Esophagus (tissue), 2 donors: ENCODE measurements at regions not wholly inside any gene's neighbourhood (a gene's known extent, or its start where the extent isn't known, plus 50 kb on each side); places are given as distances from the start of the nearest gene placed in this dataset.

Source experiments
- H3K27ac ChIP-seq, 2 donors: one replicate each; pipeline ENCODE4 v1.5.1; 2013; ENCODE audit warnings: low read depth in 2 of 2, mild to moderate bottlenecking in 2 of 2, inconsistent platforms in 1 of 2, low read length in 1 of 2, moderate library complexity in 1 of 2
- H3K27me3 ChIP-seq, 2 donors: one replicate each; pipeline ENCODE4 v1.6.1; 2013; ENCODE audit warnings: low read length in 2 of 2, control low read depth in 1 of 2, mild to moderate bottlenecking in 1 of 2; ENCODE audit not compliant: insufficient read depth in 2 of 2, control insufficient read depth in 1 of 2
- H3K36me3 ChIP-seq, 2 donors: one replicate each; pipeline ENCODE4 v1.6.1; 2013; ENCODE audit warnings: low read length in 1 of 2; ENCODE audit not compliant: control insufficient read depth in 2 of 2, insufficient read depth in 2 of 2
- H3K4me1 ChIP-seq, 2 donors: one replicate each; pipeline ENCODE4 v1.6.1; 2013; ENCODE audit warnings: low read length in 1 of 2; ENCODE audit not compliant: control insufficient read depth in 2 of 2, insufficient read depth in 2 of 2
- H3K4me3 ChIP-seq, 2 donors: one replicate each; pipeline ENCODE4 v1.5.1; 2013; ENCODE audit warnings: low read length in 2 of 2, mild to moderate bottlenecking in 2 of 2, low read depth in 1 of 2, moderate library complexity in 1 of 2
- H3K9me3 ChIP-seq, 2 donors: one replicate each; pipeline ENCODE4 v1.6.1; 2013; ENCODE audit warnings: mild to moderate bottlenecking in 2 of 2, low read depth in 1 of 2, low read length in 1 of 2, moderate library complexity in 1 of 2; ENCODE audit not compliant: control insufficient read depth in 2 of 2, insufficient read depth in 1 of 2
- WGBS, 2 donors: extraction: QIAGEN DNeasy Blood & Tissue Kit; methylation state at CpG; one replicate each; pipeline ENCODE4 v1.1.7; 2013; 5-methylcytosine and 5-hydroxymethylcytosine counted together
- donor health status: healthy with polysubstance abuse.
- donor health status: Bipolar disorder and iron deficiency.

DNA sequence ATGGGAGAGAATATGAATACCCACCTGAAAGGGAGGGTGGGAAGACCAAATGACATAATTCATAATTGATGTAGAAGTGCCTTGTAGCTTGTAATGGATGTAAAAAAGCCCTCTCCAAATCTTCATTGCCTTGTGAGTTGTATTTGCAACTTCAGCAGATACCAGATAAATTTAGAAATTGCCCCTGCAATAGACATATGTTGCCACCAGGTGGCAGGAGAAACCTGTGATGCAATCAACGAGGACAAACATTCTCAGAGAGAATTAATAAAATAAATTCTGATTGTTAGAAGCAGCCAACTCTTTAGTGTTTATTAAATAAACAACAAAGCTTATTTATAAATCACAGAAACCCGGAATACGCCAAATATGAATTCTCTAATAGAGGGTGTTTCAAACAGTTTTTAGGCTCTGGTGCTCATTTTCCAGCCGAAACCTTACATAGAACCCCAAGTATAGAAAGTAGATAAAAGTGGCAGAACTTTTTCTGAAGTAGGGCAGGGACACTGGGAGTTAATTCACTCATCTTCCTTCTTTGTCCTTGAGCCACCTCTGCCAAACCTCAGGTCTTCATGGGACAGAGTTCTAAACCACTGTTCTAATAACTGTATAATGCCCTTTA lies 147.8 kb downstream of the TMEM38B start:
- no peaks in the 10 kb centered on the region for H3K9me3 ChIP-seq
- no peaks in the 10 kb centered on the region for H3K36me3 ChIP-seq
- H3K27me3 ChIP-seq, result no peaks in the 10 kb centered on the region
- no peak overlapping the region for H3K4me3 ChIP-seq
- H3K27ac ChIP-seq, result no peak overlapping the region
- 46 to 47% methylated on average over 4 of the region's 4 CpGs for WGBS, 2 donors
- H3K4me1 ChIP-seq, result no peaks in the 10 kb centered on the region

DNA sequence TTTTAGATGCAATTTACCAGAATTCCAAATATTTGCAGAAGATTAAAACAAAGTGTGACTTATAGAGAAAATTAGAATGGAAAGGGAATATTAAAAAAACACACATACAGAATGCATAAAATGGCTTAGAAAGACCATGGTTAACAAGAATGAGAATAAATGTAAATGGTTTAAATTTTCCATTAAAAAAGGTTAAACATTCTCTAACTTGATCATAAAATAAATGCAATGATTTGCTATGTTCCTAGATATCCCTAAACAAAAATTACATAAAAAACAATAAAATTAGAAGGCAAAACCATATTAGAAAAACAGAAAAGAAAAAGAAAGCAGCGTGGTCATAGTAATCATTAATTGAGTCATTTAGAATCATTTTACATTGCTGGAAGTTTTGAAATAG lies 152.5 kb downstream of the TMEM38B start:
- H3K36me3 ChIP-seq, result no peaks in the 10 kb centered on the region
- peaks cover 2 to 6% of the 10 kb centered on the region in 2 donors for H3K9me3 ChIP-seq
- WGBS, 2 donors, result 83 to 86% methylated on average over 1 of the region's 1 CpG
- H3K27me3 ChIP-seq, result no peaks in the 10 kb centered on the region
- no peak overlapping the region for H3K27ac ChIP-seq
- H3K4me1 ChIP-seq, result no peaks in the 10 kb centered on the region
- H3K4me3 ChIP-seq, result no peak overlapping the region

DNA sequence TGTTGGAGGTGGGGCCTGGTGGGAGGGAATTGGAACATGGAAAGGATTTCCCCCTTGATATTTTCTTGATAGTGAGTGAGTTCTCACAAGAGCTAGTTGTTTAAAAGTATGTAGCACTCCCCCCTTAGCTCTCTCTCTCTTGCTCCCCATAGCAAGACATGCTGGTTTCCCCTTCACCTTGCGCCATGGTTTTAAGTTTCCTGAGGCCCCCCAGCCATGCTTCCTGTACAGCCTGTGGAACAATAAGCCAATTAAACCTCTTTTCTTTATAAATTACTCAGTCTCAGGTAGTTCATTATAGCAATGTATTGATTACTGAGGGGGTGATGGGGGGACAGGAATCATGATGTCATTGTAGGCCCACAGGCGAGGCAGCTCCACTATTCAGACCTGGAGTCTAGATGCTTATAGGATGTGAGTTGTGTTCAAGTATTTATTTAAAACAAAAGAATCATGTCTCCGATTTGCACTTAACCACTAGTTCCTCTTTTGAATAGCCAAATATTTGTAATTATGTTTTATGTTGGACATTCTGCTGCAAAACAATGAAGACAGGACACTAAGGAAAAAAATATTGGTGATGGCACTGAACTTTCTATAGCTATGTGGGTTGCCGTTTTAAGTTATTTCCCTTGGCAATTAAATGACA lies 156.6 kb downstream of the TMEM38B start:
- no peaks in the 10 kb centered on the region for H3K36me3 ChIP-seq
- WGBS, 2 donors, result 77 to 86% methylated on average over 4 of the region's 4 CpGs
- peaks cover 2 to 6% of the 10 kb centered on the region in 2 donors for H3K9me3 ChIP-seq
- no peak overlapping the region for H3K27ac ChIP-seq
- H3K27me3 ChIP-seq, result no peaks in the 10 kb centered on the region
- no peak overlapping the region for H3K4me3 ChIP-seq
- no peaks in the 10 kb centered on the region for H3K4me1 ChIP-seq

DNA sequence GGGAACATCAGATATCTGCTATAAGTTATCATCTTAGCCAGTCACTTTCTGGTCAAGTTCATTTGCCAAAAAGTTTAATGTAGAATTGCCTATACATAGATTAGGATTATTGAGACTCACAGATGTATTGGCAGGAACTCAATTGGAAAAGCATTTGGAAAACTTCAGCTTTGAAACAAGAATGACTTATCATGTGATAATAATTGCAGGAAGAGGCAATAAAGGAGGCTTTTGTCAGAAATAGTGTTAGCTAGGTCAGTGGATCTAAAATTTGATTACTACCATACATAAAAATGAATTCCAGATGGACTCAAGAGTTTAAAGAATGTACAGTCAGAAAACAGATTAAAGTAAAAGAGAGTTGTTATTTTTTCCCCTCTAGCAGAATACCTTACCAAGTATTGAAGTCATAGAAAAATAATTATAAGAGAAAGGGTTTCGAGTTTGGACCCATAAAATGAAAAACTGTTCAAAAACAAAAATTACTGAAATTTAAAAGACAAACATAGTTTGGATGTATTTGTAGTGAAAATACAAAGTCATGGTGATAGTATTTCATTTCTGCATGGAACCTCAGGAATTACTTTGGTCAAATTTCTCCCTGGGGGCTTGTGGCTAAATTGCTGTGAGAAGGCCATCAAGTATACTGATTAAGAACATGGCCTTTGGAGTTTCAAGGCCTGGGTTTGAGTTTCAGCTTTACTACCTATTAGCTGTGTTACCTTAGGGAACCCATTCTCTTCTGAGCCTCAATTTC lies 159.9 kb downstream of the TMEM38B start:
- Histone ChIP-seq H3K27ac (no peak overlapping the region), H3K9me3 (peaks cover 2 to 6% of the 10 kb centered on the region in 2 donors), H3K4me1 (peaks cover 0 to 2% of the 10 kb centered on the region in 2 donors), H3K36me3 (no peaks in the 10 kb centered on the region), H3K4me3 (no peak overlapping the region), H3K27me3 (no peaks in the 10 kb centered on the region)
- 68 to 79% methylated on average over 1 of the region's 1 CpG for WGBS, 2 donors

DNA sequence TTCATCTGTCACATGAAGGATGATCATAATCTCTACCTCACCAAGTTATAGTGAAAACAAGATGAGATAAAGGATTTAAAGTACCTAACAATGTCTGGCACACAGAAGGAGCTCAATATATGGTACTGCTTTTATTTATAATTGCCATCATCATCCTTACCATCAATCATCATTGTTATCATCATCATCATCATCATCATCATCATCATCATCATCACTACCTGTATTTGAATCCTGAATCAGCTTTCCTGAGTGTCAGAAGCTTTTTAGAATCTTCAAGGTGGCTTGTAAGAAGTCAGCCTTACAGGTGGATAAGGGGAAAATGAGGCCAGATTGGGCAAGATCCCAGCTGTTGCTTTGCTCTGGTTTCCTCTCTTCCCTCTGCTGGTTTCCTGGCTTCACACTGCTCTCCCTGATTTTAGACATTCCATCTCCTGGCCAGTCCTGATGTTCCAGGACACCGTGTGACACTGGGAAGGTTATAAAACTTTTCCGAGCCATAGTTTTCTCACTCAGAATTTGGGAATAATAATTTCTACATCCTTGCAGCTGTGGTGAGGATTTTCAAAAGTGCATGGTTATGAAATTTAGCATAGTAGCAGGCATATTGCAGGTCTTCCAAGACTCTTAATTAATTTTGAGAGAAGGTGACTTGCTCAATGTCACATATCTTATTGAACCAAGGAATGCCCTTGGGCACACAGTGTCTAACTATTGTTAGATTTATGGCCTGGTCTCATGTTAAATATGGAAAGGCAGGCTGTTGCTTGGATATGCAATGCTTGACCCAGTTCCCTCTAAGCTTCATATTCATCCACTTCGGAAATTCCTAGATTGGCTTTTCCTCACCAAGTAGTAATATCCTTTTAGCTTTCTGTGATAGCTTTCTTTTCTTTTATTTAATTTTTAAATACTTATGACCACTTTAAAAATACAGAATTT lies 160.7 kb downstream of the TMEM38B start:
- H3K27ac ChIP-seq, result no peak overlapping the region
- no peak overlapping the region for H3K4me3 ChIP-seq
- H3K4me1 ChIP-seq, result peaks cover 0 to 2% of the 10 kb centered on the region in 2 donors
- peaks cover 0 to 4% of the 10 kb centered on the region in 2 donors for H3K9me3 ChIP-seq
- WGBS, 2 donors, result 84 to 89% methylated on average over 3 of the region's 3 CpGs
- H3K27me3 ChIP-seq, result no peaks in the 10 kb centered on the region
- no peaks in the 10 kb centered on the region for H3K36me3 ChIP-seq

DNA sequence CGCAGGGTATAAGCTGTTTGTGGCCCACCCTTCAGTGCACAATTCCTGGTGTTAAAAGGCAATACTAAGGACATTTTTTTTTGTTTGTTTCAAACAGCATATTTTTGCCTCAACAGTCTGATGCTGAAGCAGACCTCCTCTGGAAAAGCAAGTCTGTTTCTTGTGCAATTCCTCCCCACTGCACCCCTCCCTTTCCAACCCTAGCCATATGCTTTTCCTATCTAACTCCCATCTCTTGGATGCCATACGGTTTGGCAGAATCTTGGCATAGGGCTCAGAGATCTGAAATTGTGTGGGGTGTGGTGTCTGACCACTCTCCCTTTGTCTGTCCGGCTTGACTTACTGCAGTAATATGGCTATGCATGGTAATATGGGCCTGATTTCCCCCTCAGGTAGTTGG lies 161.6 kb downstream of the TMEM38B start:
- Histone ChIP-seq H3K36me3 (no peaks in the 10 kb centered on the region), H3K4me1 (peaks cover 0 to 2% of the 10 kb centered on the region in 2 donors), H3K9me3 (no peaks in the 10 kb centered on the region), H3K27ac (no peak overlapping the region), H3K4me3 (no peak overlapping the region), H3K27me3 (no peaks in the 10 kb centered on the region)
- WGBS, 2 donors, result 85 to 90% methylated on average over 3 of the region's 3 CpGs

DNA sequence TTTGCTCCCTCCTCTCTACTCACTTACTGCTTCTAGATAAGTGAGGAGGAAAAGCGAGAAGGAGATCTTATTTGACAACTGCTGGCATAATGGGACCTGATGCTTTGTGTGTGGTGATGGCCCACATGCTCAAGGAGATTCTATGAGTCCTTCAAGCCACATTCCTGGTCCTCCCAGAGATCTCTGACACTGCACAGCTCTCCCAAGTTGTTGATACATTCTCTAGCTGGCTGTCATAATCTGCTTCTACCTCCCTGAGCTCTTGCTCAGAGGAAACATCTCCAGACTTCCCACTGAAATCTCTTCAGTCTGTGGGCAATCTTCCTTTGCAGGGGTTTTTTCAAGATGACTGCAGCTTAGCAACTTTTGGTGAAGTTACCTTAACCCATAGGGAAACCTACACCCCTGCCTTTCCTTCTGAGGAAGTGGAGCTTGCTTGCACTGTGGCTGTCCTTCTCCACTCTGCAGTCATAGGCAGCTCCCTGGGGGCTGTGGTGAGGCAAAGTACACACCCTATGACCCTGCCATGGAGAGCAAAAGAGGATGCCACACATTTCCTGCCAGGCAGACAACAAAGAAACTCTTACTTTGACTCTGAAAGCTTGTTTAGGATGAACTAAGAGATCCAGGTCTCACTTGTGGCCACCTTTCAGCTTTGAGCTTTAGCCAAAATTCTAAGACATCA lies 163.8 kb downstream of the TMEM38B start:
- H3K9me3 ChIP-seq, result no peaks in the 10 kb centered on the region
- no peaks in the 10 kb centered on the region for H3K36me3 ChIP-seq
- 83 to 86% methylated on average over 1 of the region's 1 CpG for WGBS, 2 donors
- H3K4me3 ChIP-seq, result no peak overlapping the region
- no peak overlapping the region for H3K27ac ChIP-seq
- peaks cover 0 to 2% of the 10 kb centered on the region in 2 donors for H3K4me1 ChIP-seq
- H3K27me3 ChIP-seq, result no peaks in the 10 kb centered on the region

DNA sequence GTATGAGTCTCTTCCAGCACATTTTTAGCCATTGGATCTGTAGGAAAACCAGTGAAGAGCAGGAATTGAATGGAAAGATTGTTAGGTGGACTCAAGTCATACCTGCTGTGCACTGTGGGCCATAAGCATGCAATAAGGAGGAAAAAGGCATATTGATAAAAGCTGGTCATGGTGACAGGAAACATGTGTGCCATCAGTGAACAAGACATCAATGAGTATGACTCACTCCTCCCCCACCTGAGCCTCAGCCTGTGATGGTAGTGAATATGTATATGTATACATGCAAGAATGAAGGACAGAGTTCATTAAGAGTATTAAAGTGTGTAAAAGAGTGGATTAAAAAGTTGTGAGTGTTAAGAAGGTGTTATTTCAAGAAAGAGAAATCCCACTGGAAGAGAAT lies 164.5 kb downstream of the TMEM38B start:
- Histone ChIP-seq H3K27me3 (no peaks in the 10 kb centered on the region), H3K4me3 (no peak overlapping the region), H3K27ac (no peak overlapping the region), H3K36me3 (no peaks in the 10 kb centered on the region), H3K9me3 (no peaks in the 10 kb centered on the region), H3K4me1 (peaks cover 0 to 2% of the 10 kb centered on the region in 2 donors)
